Neural cell (in vitro differentiated cells): ENCODE measurements at regions not wholly inside any gene's neighbourhood (a gene's known extent, or its start where the extent isn't known, plus 50 kb on each side); places are given as distances from the start of the nearest gene placed in this dataset.

ENCODE experiments used
- H2AFZ ChIP-seq: fragments of 200-600, 300-800 bp; sonication (generic), shearing (Covaris generic); 2 replicates; pipeline ENCODE4 v1.6.0; 2014; ENCODE audit warnings: low read depth, mild to moderate bottlenecking, antibody characterized with exemption, low read length, moderate library complexity
- H3F3A ChIP-seq: fragments of 200-600 bp; shearing (Covaris generic); 2 replicates; pipeline ENCODE4 v1.6.1; 2016; ENCODE audit warnings: mild to moderate bottlenecking, moderate library complexity, mixed read lengths, antibody characterized with exemption, low read length; ENCODE audit not compliant: insufficient read depth, poor library complexity, severe bottlenecking
- H3K27ac ChIP-seq: fragments of 200-600, 300-800 bp; sonication (generic), shearing (Covaris generic); 2 replicates; pipeline ENCODE4 v1.5.1; 2014; ENCODE audit warnings: mild to moderate bottlenecking, low read length, moderate library complexity
- H3K27me3 ChIP-seq: fragments of 300-800, 200-600 bp; sonication (generic), shearing (Covaris generic); 2 replicates; pipeline ENCODE4 v1.6.0; 2014; ENCODE audit warnings: mild to moderate bottlenecking, low read depth, low read length, moderate library complexity; ENCODE audit not compliant: insufficient read depth
- H3K36me3 ChIP-seq: fragments of 300-800, 200-600 bp; sonication (generic), shearing (Covaris generic); 2 replicates; pipeline ENCODE4 v1.5.1; 2014; ENCODE audit warnings: mild to moderate bottlenecking, antibody characterized with exemption, low read length, moderate library complexity; ENCODE audit not compliant: insufficient read depth
- H3K4me2 ChIP-seq: fragments of 300-800, 200-600 bp; sonication (generic), shearing (Covaris generic); 2 replicates; pipeline ENCODE4 v1.6.0; 2014; ENCODE audit warnings: mild to moderate bottlenecking, low read length
- H3K4me3 ChIP-seq: fragments of 300-800, 200-600 bp; sonication (generic), shearing (Covaris generic); 2 replicates; pipeline ENCODE4 v1.5.1; 2014; ENCODE audit warnings: mild to moderate bottlenecking, low read length, moderate library complexity
- H3K79me2 ChIP-seq: fragments of 200-600 bp; shearing (Covaris generic); replicated peaks from 2 replicates; pipeline ENCODE4 v1.6.0; 2014; ENCODE audit warnings: mild to moderate bottlenecking, low read length, moderate library complexity; ENCODE audit not compliant: insufficient read depth
- H3K9ac ChIP-seq: fragments of 300-800, 200-600 bp; sonication (generic), shearing (Covaris generic); 2 replicates; pipeline ENCODE4 v1.6.1; 2016; ENCODE audit warnings: mild to moderate bottlenecking, low read length, mixed read lengths
- H3K9me2 ChIP-seq: fragments of 200-600 bp; shearing (Covaris generic); 2 replicates; pipeline ENCODE4 v1.6.1; 2016; ENCODE audit warnings: mild to moderate bottlenecking, low read length, mixed read lengths; ENCODE audit not compliant: insufficient read depth
- H3K9me3 ChIP-seq: fragments of 200-600, 300-800 bp; sonication (generic), shearing (Covaris generic); 2 replicates; pipeline ENCODE4 v1.6.1; 2016; ENCODE audit warnings: mild to moderate bottlenecking, mixed run types, low read length, moderate library complexity, mixed read lengths
- H4K20me1 ChIP-seq: fragments of 200-600 bp; shearing (Covaris generic); 2 replicates; pipeline ENCODE4 v1.6.1; 2016; ENCODE audit warnings: mild to moderate bottlenecking, mixed run types; ENCODE audit not compliant: insufficient read depth
- CTCF ChIP-seq: fragments of 450-650 bp; IDR thresholded peaks from 2 replicates; pipeline ENCODE4 v1.5.1; 2014; ENCODE audit warnings: antibody characterized with exemption, mild to moderate bottlenecking, moderate library complexity; ENCODE audit not compliant: poor library complexity, severe bottlenecking
- EP300 ChIP-seq: fragments of 450-650 bp; conservative IDR thresholded peaks from 2 replicates; pipeline ENCODE4 v1.6.1; 2014; ENCODE audit warnings: antibody characterized with exemption, mild to moderate bottlenecking, moderate library complexity; ENCODE audit not compliant: poor library complexity, severe bottlenecking
- EZH2 ChIP-seq: fragments of 200-600, 300-800 bp; shearing (Covaris generic), sonication (generic); IDR thresholded peaks from 2 replicates; pipeline ENCODE4 v1.6.1; 2014; ENCODE audit warnings: antibody characterized with exemption, low read length, borderline replicate concordance, mild to moderate bottlenecking; ENCODE audit not compliant: insufficient read depth, poor library complexity, severe bottlenecking
- MXI1 ChIP-seq: fragments of 450-650 bp; conservative IDR thresholded peaks from 2 replicates; pipeline ENCODE4 v1.6.1; 2014; ENCODE audit warnings: antibody characterized with exemption, mild to moderate bottlenecking; ENCODE audit not compliant: poor library complexity, severe bottlenecking
- POLR2AphosphoS5 ChIP-seq: IDR thresholded peaks from 2 replicates; pipeline ENCODE4 v1.6.1; 2012
- RAD21 ChIP-seq: fragments of 450-650 bp; conservative IDR thresholded peaks from 2 replicates; pipeline ENCODE4 v1.6.1; 2014; ENCODE audit warnings: antibody characterized with exemption, mild to moderate bottlenecking, moderate library complexity
- REST ChIP-seq: IDR thresholded peaks from 2 replicates; pipeline ENCODE4 v1.6.1; 2012; ENCODE audit warnings: borderline replicate concordance
- SMC3 ChIP-seq: fragments of 450-650 bp; conservative IDR thresholded peaks from 2 replicates; pipeline ENCODE4 v1.6.1; 2014; ENCODE audit warnings: antibody characterized with exemption, mild to moderate bottlenecking, moderate library complexity; ENCODE audit not compliant: poor library complexity
- TAF1 ChIP-seq: IDR thresholded peaks from 2 replicates; pipeline ENCODE4 v1.6.1; 2012; ENCODE audit warnings: low read depth

GRCh38 chr6:890995-891394 lies 198.1 kb upstream of the EXOC2 start:
- TF ChIP-seq POLR2AphosphoS5 (no peak), REST (no peak), RAD21 (no peak), EP300 (no peak), EZH2 (no peak), SMC3 (no peak), TAF1 (no peak), CTCF (no peak), MXI1 (no peak)
- Histone ChIP-seq H3F3A (no peaks in the 10 kb centered on the region), H4K20me1 (no peaks in the 10 kb centered on the region), H3K79me2 (no peaks in the 10 kb centered on the region), H3K9me2 (no peaks in the 10 kb centered on the region), H3K9ac (no peak overlapping the region), H3K4me3 (no peak overlapping the region), H3K9me3 (no peaks in the 10 kb centered on the region), H3K4me2 (no peak overlapping the region), H3K36me3 (no peaks in the 10 kb centered on the region), H2AFZ (no peak overlapping the region), H3K27me3 (no peaks in the 10 kb centered on the region), H3K27ac (no peak overlapping the region)

- H3K4me2 ChIP-seq: no peak overlapping the region
- H3K27me3 ChIP-seq: no peaks in the 10 kb centered on the region
- no peak for TF ChIP-seq REST
- H2AFZ ChIP-seq: no peak overlapping the region
- no peak overlapping the region for H3K4me3 ChIP-seq
- no peaks in the 10 kb centered on the region for H3K9me2 ChIP-seq
- H3K36me3 ChIP-seq: no peaks in the 10 kb centered on the region
- no peaks in the 10 kb centered on the region for H4K20me1 ChIP-seq
- H3K9ac ChIP-seq: no peak overlapping the region
- no peaks in the 10 kb centered on the region for H3K79me2 ChIP-seq
- no peaks in the 10 kb centered on the region for H3F3A ChIP-seq
- H3K9me3 ChIP-seq: no peaks in the 10 kb centered on the region
- no peak overlapping the region for H3K27ac ChIP-seq
Measured at GRCh38 chr6:890201-890600, 197.3 kb upstream of the EXOC2 start.
